GM10248 (cell line): ENCODE measurements at regions not wholly inside any gene's neighbourhood (a gene's known extent, or its start where the extent isn't known, plus 50 kb on each side); places are given as distances from the start of the nearest gene placed in this dataset.

Source experiments
- CTCF ChIA-PET: fragments of 300-600 bp; sonication (Branson Sonifier 250); formaldehyde crosslinking; extraction: SDS; loops from one replicate; lab custom pipeline; 2021; ENCODE audit warnings: antibody characterized with exemption; lab: Yijun Ruan, JAX
- POLR2A ChIA-PET: fragments of 350-650 bp; sonication (Branson Sonifier 250); formaldehyde crosslinking; extraction: SDS; loops from one replicate; lab custom pipeline; 2020; ENCODE audit warnings: antibody characterized with exemption; lab: Yijun Ruan, JAX
- DNase-seq: peaks from one replicate; pipeline ENCODE4 v3.0.0; 2012; ENCODE audit errors: extremely low spot score
- CTCF ChIP-seq: IDR thresholded peaks from 2 replicates; pipeline ENCODE4 v1.5.1; 2012; ENCODE audit warnings: mild to moderate bottlenecking, low read depth; ENCODE audit errors: extremely low read depth, missing control alignments, control extremely low read depth

- ChIA-PET POLR2A (no interaction called here), CTCF (no interaction called here)
- DNase-seq = no peak
- TF ChIP-seq CTCF = no peak
Measured at GRCh38 chr19:29384656-29385055, 141.1 kb upstream of the VSTM2B start.

DNA sequence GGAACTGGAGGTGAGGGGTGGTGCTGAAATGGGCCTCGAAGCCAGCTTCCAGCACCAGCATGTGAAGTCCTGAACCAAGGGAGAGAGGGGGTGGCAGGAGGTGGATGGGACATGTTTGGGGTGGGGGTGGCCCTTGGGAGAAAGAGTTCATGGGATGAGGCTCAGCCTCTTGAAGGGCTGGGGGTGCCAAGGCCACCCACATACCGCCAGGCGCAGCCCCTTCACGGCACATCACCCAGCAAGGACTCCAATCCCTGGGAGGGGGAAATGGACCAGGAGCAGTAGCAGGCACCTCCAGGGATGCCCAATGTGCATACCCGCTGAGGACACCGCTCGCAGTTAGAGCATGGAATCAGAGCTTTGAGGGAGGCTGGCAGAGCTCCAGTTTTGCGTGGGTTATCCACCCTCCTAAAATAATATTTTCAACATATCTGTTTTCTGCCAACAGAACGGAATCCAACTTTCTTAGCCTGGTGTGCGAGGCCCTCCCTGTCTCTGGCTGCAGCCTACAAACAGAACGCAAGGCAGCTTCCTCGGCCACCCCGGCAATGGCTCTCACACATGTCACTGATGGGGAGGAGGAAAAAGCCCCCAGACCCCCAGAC lies 140.5 kb upstream of the VSTM2B start:
- POLR2A ChIA-PET = no interaction called here
- CTCF ChIA-PET = no interaction called here
- no peak for TF ChIP-seq CTCF
- no peak for DNase-seq

DNA sequence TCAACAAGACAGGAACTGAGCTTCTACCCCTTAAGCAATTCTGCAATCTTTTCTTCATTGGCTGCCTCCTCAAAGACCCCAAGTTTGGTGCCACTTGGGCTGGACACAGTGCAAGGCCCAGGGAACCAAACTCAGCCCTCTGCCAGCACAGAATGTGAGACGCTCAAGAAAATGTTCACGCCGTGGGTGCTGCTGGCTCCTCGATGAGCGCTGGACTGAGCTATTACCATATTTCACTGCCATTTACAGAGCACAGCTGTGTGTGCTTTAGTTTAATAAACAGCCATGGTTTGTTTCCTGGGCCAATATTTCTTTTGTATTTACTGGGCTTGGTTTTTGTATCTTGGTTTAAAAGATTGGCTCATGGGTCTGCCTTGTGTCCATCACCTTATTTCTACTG lies 138.8 kb upstream of the VSTM2B start:
- CTCF ChIA-PET = no interaction called here
- POLR2A ChIA-PET = no interaction called here
- no peak for TF ChIP-seq CTCF
- no peak for DNase-seq

GRCh38 chr19:29387586-29387985 lies 138.2 kb upstream of the VSTM2B start:
- POLR2A ChIA-PET = no interaction called here
- DNase-seq = no peak
- no peak for TF ChIP-seq CTCF
- CTCF ChIA-PET = no interaction called here

DNA sequence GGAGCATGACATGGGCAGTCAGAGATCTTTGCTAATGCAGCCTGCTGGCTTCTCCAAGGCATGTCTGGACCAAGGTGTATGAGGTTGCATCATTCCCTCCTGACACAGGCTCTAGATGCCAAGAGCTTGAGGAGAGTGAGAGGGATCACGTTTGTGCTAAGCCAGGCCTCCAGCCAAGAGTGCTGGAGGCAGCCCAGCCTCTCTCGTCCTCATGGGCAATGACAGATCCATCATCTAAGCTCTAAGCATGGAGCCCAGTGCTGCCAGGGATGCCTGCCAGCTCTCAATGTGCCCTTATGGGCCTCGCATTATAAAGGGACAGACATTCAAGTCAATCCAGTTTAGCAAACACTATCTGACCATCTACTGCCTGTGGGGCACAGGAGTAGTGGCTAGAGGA lies 136.3 kb upstream of the VSTM2B start:
- POLR2A ChIA-PET = no interaction called here
- no peak for TF ChIP-seq CTCF
- no peak for DNase-seq
- CTCF ChIA-PET = no interaction called here

DNA sequence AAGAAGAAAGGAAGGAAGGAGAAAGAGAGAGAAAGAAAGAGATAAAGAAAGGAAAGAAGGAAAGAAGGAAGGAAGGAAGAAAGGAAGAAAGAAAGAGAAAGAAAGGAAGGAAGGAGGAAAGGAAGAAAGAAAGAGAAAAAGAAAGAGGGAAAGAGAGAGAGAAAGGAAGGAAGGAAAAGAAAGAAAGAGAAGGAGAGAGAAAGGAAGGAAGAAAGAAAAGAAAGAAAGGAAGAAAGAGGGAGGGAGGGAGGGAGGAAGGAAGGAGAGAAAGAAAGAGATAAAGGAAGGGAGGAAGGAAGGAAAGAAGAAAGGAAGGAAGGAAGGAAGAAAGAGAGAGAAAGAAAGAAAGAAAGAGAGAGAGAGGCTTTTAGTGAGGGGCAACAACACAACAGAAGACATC lies 135.1 kb upstream of the VSTM2B start:
- ChIA-PET POLR2A (no interaction called here), CTCF (no interaction called here)
- TF ChIP-seq CTCF = no peak
- DNase-seq = no peak
